Tibial nerve (tissue), 4 donors: ENCODE measurements at regions not wholly inside any gene's neighbourhood (a gene's known extent, or its start where the extent isn't known, plus 50 kb on each side); places are given as distances from the start of the nearest gene placed in this dataset.

ENCODE experiments used
- DNase-seq, 2 donors: peaks; one replicate each; pipeline ENCODE4 v3.0.0-alpha.2; 2019; ENCODE audit warnings: low spot score in 2 of 2
- H3K27ac ChIP-seq, 4 donors: fragments of 200-600 bp; sonication (generic) in 3 of 4; one replicate each; pipeline ENCODE4 v1.5.1; 2017 to 2019; ENCODE audit warnings: mild to moderate bottlenecking in 1 of 4
- H3K27me3 ChIP-seq, 2 donors: fragments of 200-600 bp; sonication (generic) in 1 of 2; one replicate each; pipeline versions ENCODE4 v1.5.1 to v1.6.0; 2017 to 2019
- H3K36me3 ChIP-seq, 3 donors: fragments of 200-600 bp; sonication (generic); one replicate each; pipeline ENCODE4 v1.5.1; 2018 to 2019
- H3K4me1 ChIP-seq, 4 donors: fragments of 200-600 bp; sonication (generic) in 3 of 4; one replicate each; pipeline ENCODE4 v1.5.1; 2017 to 2019
- H3K4me3 ChIP-seq, 4 donors: fragments of 200-600 bp; sonication (generic) in 3 of 4; one replicate each; pipeline ENCODE4 v1.5.1; 2017 to 2019; ENCODE audit warnings: mild to moderate bottlenecking in 1 of 4, moderate library complexity in 1 of 4
- H3K9me3 ChIP-seq, 4 donors: fragments of 200-600 bp; sonication (generic) in 3 of 4; one replicate each; pipeline ENCODE4 v1.5.1; 2017 to 2019
- EP300 ChIP-seq, 2 donors: sonication (generic); formaldehyde crosslinking; IDR thresholded peaks; one replicate each; pipeline ENCODE4 v1.6.1; 2017; ENCODE audit warnings: antibody characterized with exemption in 2 of 2, mild to moderate bottlenecking in 1 of 2
- POLR2A ChIP-seq, 2 donors: fragments of 450-650 bp; IDR thresholded peaks; one replicate each; pipeline ENCODE4 v1.6.1; 2017; ENCODE audit warnings: antibody characterized with exemption in 2 of 2, mild to moderate bottlenecking in 2 of 2, moderate library complexity in 2 of 2
- WGBS, 2 donors: methylation state at CpG; one replicate each; pipeline ENCODE4 v1.1.5; 2018; 5-methylcytosine and 5-hydroxymethylcytosine counted together
- TF ChIP-seq, protein P1 (sequence below), 5 experiments: fragments of 200-600 bp in 3 of 5; fragments of 450-650 bp in 2 of 5; sonication (generic) in 3 of 5; IDR thresholded peaks; one replicate each; pipeline ENCODE4 v1.5.1; 2016 to 2019; ENCODE audit warnings: antibody characterized with exemption in 5 of 5, mild to moderate bottlenecking in 3 of 5, moderate library complexity in 2 of 5

- H3K4me3 ChIP-seq: no peak overlapping the region
- H3K4me1 ChIP-seq: no peaks in the 10 kb centered on the region
- H3K27me3 ChIP-seq: no peaks in the 10 kb centered on the region
- H3K36me3 ChIP-seq: no peaks in the 10 kb centered on the region
- TF ChIP-seq, protein P1, sequence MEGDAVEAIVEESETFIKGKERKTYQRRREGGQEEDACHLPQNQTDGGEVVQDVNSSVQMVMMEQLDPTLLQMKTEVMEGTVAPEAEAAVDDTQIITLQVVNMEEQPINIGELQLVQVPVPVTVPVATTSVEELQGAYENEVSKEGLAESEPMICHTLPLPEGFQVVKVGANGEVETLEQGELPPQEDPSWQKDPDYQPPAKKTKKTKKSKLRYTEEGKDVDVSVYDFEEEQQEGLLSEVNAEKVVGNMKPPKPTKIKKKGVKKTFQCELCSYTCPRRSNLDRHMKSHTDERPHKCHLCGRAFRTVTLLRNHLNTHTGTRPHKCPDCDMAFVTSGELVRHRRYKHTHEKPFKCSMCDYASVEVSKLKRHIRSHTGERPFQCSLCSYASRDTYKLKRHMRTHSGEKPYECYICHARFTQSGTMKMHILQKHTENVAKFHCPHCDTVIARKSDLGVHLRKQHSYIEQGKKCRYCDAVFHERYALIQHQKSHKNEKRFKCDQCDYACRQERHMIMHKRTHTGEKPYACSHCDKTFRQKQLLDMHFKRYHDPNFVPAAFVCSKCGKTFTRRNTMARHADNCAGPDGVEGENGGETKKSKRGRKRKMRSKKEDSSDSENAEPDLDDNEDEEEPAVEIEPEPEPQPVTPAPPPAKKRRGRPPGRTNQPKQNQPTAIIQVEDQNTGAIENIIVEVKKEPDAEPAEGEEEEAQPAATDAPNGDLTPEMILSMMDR (IDR thresholded peaks at IDR 0.05): no peak
- TF ChIP-seq EP300 (IDR thresholded peaks at IDR 0.05) (no peak), POLR2A (IDR thresholded peaks at IDR 0.05) (no peak)
- DNase-seq: no peak
- H3K27ac ChIP-seq: no peak overlapping the region
- H3K9me3 ChIP-seq: no peaks in the 10 kb centered on the region
- 79 to 82% methylated on average over 6 of the region's 6 CpGs for WGBS, 2 donors
Measured at GRCh38 chr1:81327103-81327710, 473.5 kb upstream of the ADGRL2 start.

GRCh38 chr1:81326212-81326611 is 474.5 kb upstream of the ADGRL2 start:
- H3K36me3 ChIP-seq: no peaks in the 10 kb centered on the region
- no peak for TF ChIP-seq EP300 (IDR thresholded peaks at IDR 0.05)
- TF ChIP-seq, protein P1 (IDR thresholded peaks at IDR 0.05): no peak
- TF ChIP-seq POLR2A (IDR thresholded peaks at IDR 0.05): no peak
- no peaks in the 10 kb centered on the region for H3K9me3 ChIP-seq
- H3K4me3 ChIP-seq: no peak overlapping the region
- 68 to 71% methylated on average over 3 of the region's 3 CpGs for WGBS, 2 donors
- no peak for DNase-seq
- no peaks in the 10 kb centered on the region for H3K27me3 ChIP-seq
- no peak overlapping the region for H3K27ac ChIP-seq
- no peaks in the 10 kb centered on the region for H3K4me1 ChIP-seq

GRCh38 chr1:81325397-81325796 is 475.3 kb upstream of the ADGRL2 start:
- TF ChIP-seq, protein P1 (IDR thresholded peaks at IDR 0.05): no peak
- TF ChIP-seq POLR2A (IDR thresholded peaks at IDR 0.05): no peak
- TF ChIP-seq EP300 (IDR thresholded peaks at IDR 0.05): no peak

GRCh38 chr1:81323862-81324261 is 476.9 kb upstream of the ADGRL2 start:
- DNase-seq: no peak
- H3K4me1 ChIP-seq: no peaks in the 10 kb centered on the region
- H3K36me3 ChIP-seq: no peaks in the 10 kb centered on the region
- H3K4me3 ChIP-seq: no peak overlapping the region
- H3K27me3 ChIP-seq: no peaks in the 10 kb centered on the region
- H3K27ac ChIP-seq: no peak overlapping the region
- 86 to 87% methylated on average over 5 of the region's 5 CpGs for WGBS, 2 donors
- no peaks in the 10 kb centered on the region for H3K9me3 ChIP-seq
- TF ChIP-seq POLR2A (IDR thresholded peaks at IDR 0.05) (no peak), EP300 (IDR thresholded peaks at IDR 0.05) (no peak)
- TF ChIP-seq, protein P1 (IDR thresholded peaks at IDR 0.05): no peak

More at GRCh38 chr1:81325397-81325796, 475.3 kb upstream of the ADGRL2 start:
- H3K27ac ChIP-seq: no peak overlapping the region
- no peaks in the 10 kb centered on the region for H3K4me1 ChIP-seq
- H3K27me3 ChIP-seq: no peaks in the 10 kb centered on the region
- H3K9me3 ChIP-seq: no peaks in the 10 kb centered on the region
- no peak overlapping the region for H3K4me3 ChIP-seq
- H3K36me3 ChIP-seq: no peaks in the 10 kb centered on the region
- WGBS, 2 donors: 62 to 65% methylated on average over 3 of the region's 3 CpGs
- DNase-seq: no peak

DNA sequence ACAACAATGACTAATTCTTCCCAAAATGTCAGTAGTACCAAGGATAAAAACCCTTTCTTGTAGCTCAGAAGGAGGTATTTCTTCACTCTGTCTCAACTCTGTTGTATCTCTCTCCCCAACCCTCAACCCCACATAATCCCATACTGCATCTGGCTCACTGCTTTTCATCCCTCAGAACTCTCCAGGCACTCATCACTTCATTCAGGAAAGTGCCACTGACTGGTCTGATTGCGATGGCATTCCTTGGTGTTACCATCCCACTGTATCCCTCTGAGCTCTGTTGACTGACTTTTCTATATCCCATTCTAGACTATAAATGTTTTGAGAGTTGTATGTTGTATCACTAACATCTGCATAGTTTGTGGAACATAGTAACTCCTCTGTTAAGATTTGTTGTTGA is 483.5 kb upstream of the ADGRL2 start:
- no peak overlapping the region for H3K27ac ChIP-seq
- DNase-seq: no peak
- no peaks in the 10 kb centered on the region for H3K9me3 ChIP-seq
- TF ChIP-seq EP300 (IDR thresholded peaks at IDR 0.05) (no peak), POLR2A (IDR thresholded peaks at IDR 0.05) (no peak)
- TF ChIP-seq, protein P1 (IDR thresholded peaks at IDR 0.05): no peak
- whole genome bisulfite sequencing, 2 donors: 91 to 96% methylated on average over 1 of the region's 1 CpG
- no peaks in the 10 kb centered on the region for H3K4me1 ChIP-seq
- H3K4me3 ChIP-seq: no peak overlapping the region
- H3K36me3 ChIP-seq: no peaks in the 10 kb centered on the region
- no peaks in the 10 kb centered on the region for H3K27me3 ChIP-seq
